Chondrocyte (in vitro differentiated cells): ENCODE measurements at regions not wholly inside any gene's neighbourhood (a gene's known extent, or its start where the extent isn't known, plus 50 kb on each side); places are given as distances from the start of the nearest gene placed in this dataset.

ENCODE experiments used
- DNase-seq: peaks from one replicate; pipeline ENCODE4 v3.0.0; 2021; ENCODE audit warnings: mixed read lengths, low spot score
- H3K27ac Mint-ChIP-seq: one replicate; pipeline ENCODE4 v1.8.0; 2021; ENCODE audit warnings: mild to moderate bottlenecking, moderate library complexity, mixed read lengths; ENCODE audit not compliant: unreplicated experiment
- H3K27me3 Mint-ChIP-seq: 2 replicates; pipeline ENCODE4 v1.8.0; 2021; ENCODE audit warnings: low read depth, mixed read lengths
- H3K36me3 Mint-ChIP-seq: 2 replicates; pipeline ENCODE4 v1.8.0; 2021; ENCODE audit warnings: low read depth, mixed read lengths
- H3K4me1 Mint-ChIP-seq: 2 replicates; pipeline ENCODE4 v1.8.0; 2021; ENCODE audit warnings: low read depth, mild to moderate bottlenecking, mixed read lengths
- H3K4me3 Mint-ChIP-seq: one replicate; pipeline ENCODE4 v1.8.0; 2021; ENCODE audit warnings: mild to moderate bottlenecking, moderate library complexity, mixed read lengths; ENCODE audit not compliant: unreplicated experiment
- H3K9me3 Mint-ChIP-seq: 2 replicates; pipeline ENCODE4 v1.8.0; 2021; ENCODE audit warnings: low read depth, mixed read lengths
- CTCF ChIP-seq: fragments of 200-600 bp; sonication (generic); IDR thresholded peaks from 2 replicates; pipeline ENCODE4 v1.5.0; 2021; ENCODE audit warnings: antibody characterized with exemption, mild to moderate bottlenecking, moderate library complexity

DNA sequence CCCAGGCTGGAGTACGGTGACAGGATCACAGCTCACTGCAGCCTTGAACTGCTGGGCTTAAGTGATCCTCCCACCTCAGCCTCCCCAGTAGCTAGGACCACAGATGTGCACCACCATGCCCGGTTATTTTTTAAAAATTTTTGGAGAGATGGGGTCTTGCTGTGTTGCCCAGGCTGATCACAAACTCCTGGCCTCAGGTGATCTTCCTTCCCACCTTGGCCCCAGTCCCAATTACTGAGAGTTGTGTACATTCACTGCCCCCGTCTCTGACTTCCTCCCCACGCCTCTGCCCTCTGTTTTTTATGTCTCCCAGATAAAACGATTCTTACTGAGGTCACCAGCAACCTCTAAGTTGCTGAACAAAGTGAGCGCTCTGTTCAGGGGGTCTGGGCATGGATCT is 87.7 kb downstream of the LINGO1 start:
- Mint-ChIP-seq H3K27ac (no peak overlapping the region), H3K36me3 (no peaks in the 10 kb centered on the region), H3K9me3 (peaks cover 5% of the 10 kb centered on the region), H3K27me3 (no peaks in the 10 kb centered on the region), H3K4me1 (peaks cover 44% of the 10 kb centered on the region), H3K4me3 (no peak overlapping the region)
- TF ChIP-seq CTCF, result no peak
- no peak for DNase-seq

DNA sequence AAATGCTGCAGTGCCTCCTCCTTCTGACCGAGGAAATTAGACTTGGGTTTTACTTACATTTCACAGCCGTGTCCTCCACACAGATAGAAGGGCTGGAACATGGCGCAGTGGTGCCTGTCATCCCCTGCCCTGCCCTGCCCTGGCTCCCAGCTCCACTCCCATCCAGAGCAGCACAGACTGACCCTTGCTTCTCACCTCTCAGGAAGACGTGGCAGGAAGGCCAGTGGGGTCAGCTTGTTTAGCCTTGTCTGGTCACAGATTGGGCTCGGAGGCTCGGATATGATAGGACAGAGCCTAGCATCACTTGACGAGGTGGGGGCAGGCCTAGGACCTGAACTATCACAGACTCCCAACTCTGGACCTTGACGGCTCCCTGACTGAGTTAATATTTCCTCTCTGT is 88.5 kb downstream of the LINGO1 start:
- peak; percentile 54 for DNase-seq
- Mint-ChIP-seq H3K36me3 (no peaks in the 10 kb centered on the region), H3K4me3 (no peak overlapping the region), H3K9me3 (peaks cover 5% of the 10 kb centered on the region), H3K27ac (no peak overlapping the region), H3K4me1 (peaks cover 49% of the 10 kb centered on the region), H3K27me3 (no peaks in the 10 kb centered on the region)
- TF ChIP-seq CTCF, result no peak

- Mint-ChIP-seq H3K4me3 (peak overlapping the region; percentile 60), H3K36me3 (no peaks in the 10 kb centered on the region), H3K9me3 (peaks cover 5% of the 10 kb centered on the region), H3K27me3 (no peaks in the 10 kb centered on the region), H3K4me1 (peaks cover 57% of the 10 kb centered on the region), H3K27ac (peak overlapping the region; percentile 63)
- TF ChIP-seq CTCF, result peak; percentile 99
- DNase-seq, result peak; percentile 95
Observed at GRCh38 chr15:77543159-77543882, 89.4 kb downstream of the LINGO1 start.

DNA sequence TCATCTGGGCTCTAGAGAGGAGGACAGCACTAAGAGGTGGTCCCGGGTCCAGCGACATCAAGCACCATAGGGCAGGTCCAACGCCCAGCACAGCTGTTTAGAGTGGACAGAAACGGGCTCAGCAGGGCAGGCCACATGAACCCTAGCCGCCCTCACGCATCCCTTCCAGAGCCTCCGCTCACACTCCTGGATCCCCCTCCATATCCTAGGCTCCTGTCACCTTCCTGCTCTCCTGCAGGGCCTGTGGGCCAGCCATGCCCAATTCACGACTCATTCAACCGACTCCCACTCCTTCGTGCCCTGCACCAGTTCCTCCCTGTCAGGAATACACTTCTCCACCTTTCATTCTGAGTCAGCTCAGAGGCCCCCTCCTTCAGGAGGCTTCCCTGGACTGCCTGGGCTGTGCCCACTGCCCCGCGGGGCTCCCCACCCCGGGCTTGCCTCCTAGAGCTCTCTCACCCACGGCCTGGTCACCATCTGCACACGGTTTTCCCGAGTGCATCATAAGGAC is 90.2 kb downstream of the LINGO1 start:
- Mint-ChIP-seq H3K4me3 (peak overlapping the region; percentile 60), H3K36me3 (no peaks in the 10 kb centered on the region), H3K27me3 (no peaks in the 10 kb centered on the region), H3K4me1 (peaks cover 60% of the 10 kb centered on the region), H3K9me3 (peaks cover 5% of the 10 kb centered on the region), H3K27ac (peak overlapping the region; percentile 79)
- DNase-seq, result peak; percentile 65
- no peak for TF ChIP-seq CTCF

DNA sequence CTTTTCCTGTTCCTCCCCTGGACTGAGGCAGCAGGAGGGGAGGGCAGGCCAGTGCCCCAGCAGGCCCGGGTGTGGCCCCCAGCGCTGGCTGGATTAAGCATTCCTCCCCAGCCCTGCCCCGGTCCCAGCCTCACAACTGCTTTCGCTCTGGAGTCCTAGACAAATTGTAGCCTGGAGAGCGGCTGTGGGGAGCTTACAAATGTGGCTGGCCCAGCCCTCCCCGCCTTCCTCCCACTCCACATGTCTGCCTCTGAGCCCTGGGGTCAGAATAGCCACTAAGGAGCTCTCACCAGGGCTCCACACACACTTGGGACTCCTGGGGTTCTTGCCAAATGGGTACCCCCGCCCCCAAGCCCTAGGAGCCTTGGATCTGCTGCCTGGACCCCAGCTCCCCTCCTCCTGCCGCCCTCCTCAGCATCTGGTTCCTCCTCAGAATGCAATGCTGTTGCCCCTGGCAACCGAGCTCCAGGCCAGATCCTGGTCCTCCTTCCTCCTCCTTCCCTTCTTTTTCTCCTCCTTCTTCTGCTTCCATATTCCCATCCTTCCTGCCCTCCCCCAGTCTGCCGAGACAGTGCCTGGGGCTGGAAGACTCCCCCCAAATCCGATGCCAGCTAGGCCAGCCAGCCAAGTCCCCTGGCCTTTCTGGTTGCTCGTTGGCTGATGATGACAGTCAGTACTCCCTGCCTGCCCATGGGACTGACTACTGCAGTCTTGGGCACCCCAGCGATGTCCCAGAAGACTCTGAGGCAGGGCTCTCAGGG is 91.1 kb downstream of the LINGO1 start:
- no peak for TF ChIP-seq CTCF
- H3K4me1 Mint-ChIP-seq, result peaks cover 60% of the 10 kb centered on the region
- no peaks in the 10 kb centered on the region for H3K9me3 Mint-ChIP-seq
- no peak overlapping the region for H3K4me3 Mint-ChIP-seq
- no peaks in the 10 kb centered on the region for H3K36me3 Mint-ChIP-seq
- no peaks in the 10 kb centered on the region for H3K27me3 Mint-ChIP-seq
- H3K27ac Mint-ChIP-seq, result peak overlapping the region; percentile 79
- peak; percentile 89 for DNase-seq
